GM12891 (cell line): ENCODE measurements at regions not wholly inside any gene's neighbourhood (a gene's known extent, or its start where the extent isn't known, plus 50 kb on each side); places are given as distances from the start of the nearest gene placed in this dataset.

Source experiments
- POLR2A ChIP-seq: IDR thresholded peaks from 2 replicates; pipeline ENCODE4 v1.6.1; 2011; ENCODE audit warnings: low read depth, low read length, control low read depth
- POLR2AphosphoS5 ChIP-seq: IDR thresholded peaks from 2 replicates; pipeline ENCODE4 v1.6.1; 2011; ENCODE audit warnings: low read depth, low read length, control low read depth
- POU2F2 ChIP-seq: IDR thresholded peaks from 2 replicates; pipeline ENCODE4 v1.6.1; 2011; ENCODE audit warnings: low read depth, mild to moderate bottlenecking, control low read depth, low read length, moderate library complexity
- SPI1 ChIP-seq: IDR thresholded peaks from 2 replicates; pipeline ENCODE4 v1.6.1; 2011; ENCODE audit warnings: low read depth, low read length, control low read depth
- TAF1 ChIP-seq: IDR thresholded peaks from 2 replicates; pipeline ENCODE4 v1.6.1; 2011; ENCODE audit warnings: low read depth, low read length, control low read depth

- TF ChIP-seq POLR2AphosphoS5 = no peak
- TF ChIP-seq TAF1 = no peak
- TF ChIP-seq POLR2A = no peak
- no peak for TF ChIP-seq POU2F2
- TF ChIP-seq SPI1 = no peak
Measured at GRCh38 chr4:133402616-133403015, 253.5 kb downstream of the PCDH10 start.
